GM12878 (cell line): ENCODE measurements at regions not wholly inside any gene's neighbourhood (a gene's known extent, or its start where the extent isn't known, plus 50 kb on each side); places are given as distances from the start of the nearest gene placed in this dataset.

ENCODE experiments used
- ATAC-seq: fragments of 200-7000 bp; cut with Tn5 transposase; 3 replicates; pipeline ENCODE4 v1.9.1; 2020; ENCODE audit warnings: mild to moderate bottlenecking, moderate library complexity
- BruUV-seq: library from RNA; stranded (reverse); fragments of 400-500 nt; replicated peaks from 2 replicates; lab custom pipeline; 2021; lab: Mats Ljungman, UMichigan
- CTCF ChIA-PET: fragments of 300-600 bp; sonication (Branson Sonifier 250); formaldehyde crosslinking; extraction: SDS; loops from one replicate; lab custom pipeline; 2021; ENCODE audit warnings: inconsistent platforms; lab: Yijun Ruan, JAX
- POLR2A ChIA-PET: fragments of 350-600 bp; formaldehyde crosslinking; extraction: SDS; loops from one replicate; lab custom pipeline; 2021; ENCODE audit warnings: inconsistent platforms; lab: Charles Lee
- RAD21 ChIA-PET: fragments of 300-600 bp; sonication (Branson Sonifier 250); formaldehyde crosslinking; loops from one replicate; lab custom pipeline; 2023; ENCODE audit warnings: antibody characterized with exemption; ENCODE audit not compliant: unreplicated experiment; lab: Charles Lee
- SMC1A ChIA-PET: fragments of 300-600 bp; sonication (Branson Sonifier 250); formaldehyde crosslinking; loops from one replicate; lab custom pipeline; 2023; ENCODE audit not compliant: unreplicated experiment, uncharacterized antibody; lab: Charles Lee
- DNase-seq: peaks from one replicate; pipeline ENCODE4 v3.0.0-alpha.2; 2011; ENCODE audit warnings: low read depth, low spot score
- FAIRE-seq: peaks from 3 replicates; lab custom pipeline; 2011; peaks lifted over from hg19 to GRCh38; lab: Jason Lieb, UNC
- H2AFZ ChIP-seq: 2 replicates; pipeline ENCODE4 v1.6.0; 2011; ENCODE audit warnings: low read depth, low read length, control low read depth; ENCODE audit not compliant: control insufficient read depth
- H3K27ac ChIP-seq: 2 replicates; pipeline ENCODE4 v1.5.1; 2011; ENCODE audit warnings: control low read depth; ENCODE audit not compliant: control insufficient read depth, insufficient read depth
- H3K27me3 ChIP-seq, 2 experiments: replicated peaks in 1 of 2; 2 replicates each; pipeline versions ENCODE4 v1.6.0 to v1.6.1; 2011; ENCODE audit warnings: low read length in 1 of 2; ENCODE audit not compliant: control insufficient read depth in 2 of 2, insufficient read depth in 2 of 2
- H3K36me3 ChIP-seq, 2 experiments: 2 replicates each; pipeline ENCODE4 v1.5.1; 2011; ENCODE audit warnings: low read length in 1 of 2; ENCODE audit not compliant: control insufficient read depth in 2 of 2, insufficient read depth in 2 of 2
- H3K4me1 ChIP-seq: 2 replicates; pipeline ENCODE4 v1.6.1; 2011; ENCODE audit warnings: mild to moderate bottlenecking, low read length, moderate library complexity, mixed read lengths; ENCODE audit not compliant: control insufficient read depth, insufficient read depth
- H3K4me2 ChIP-seq: 2 replicates; pipeline ENCODE4 v1.6.0; 2011; ENCODE audit warnings: control low read depth; ENCODE audit not compliant: control insufficient read depth, insufficient read depth
- H3K4me3 ChIP-seq: fragments of 200-600 bp; sonication (generic); 2 replicates; pipeline ENCODE4 v1.5.1; 2016
- H3K79me2 ChIP-seq: 2 replicates; pipeline ENCODE4 v1.6.0; 2011; ENCODE audit warnings: low read length; ENCODE audit not compliant: control insufficient read depth, insufficient read depth
- H3K9ac ChIP-seq: 2 replicates; pipeline ENCODE4 v1.8.0; 2011; ENCODE audit warnings: low read length, control low read depth, mixed read lengths; ENCODE audit not compliant: control insufficient read depth, insufficient read depth
- H3K9me3 ChIP-seq: replicated peaks from 3 replicates; pipeline ENCODE4 v1.5.1; 2011; ENCODE audit warnings: mild to moderate bottlenecking, low read length; ENCODE audit not compliant: control insufficient read depth, insufficient read depth
- H4K20me1 ChIP-seq: 2 replicates; pipeline ENCODE4 v1.6.0; 2011; ENCODE audit not compliant: control insufficient read depth, insufficient read depth
- ASH2L ChIP-seq: fragments of 300-600, 200-600 bp; sonication (generic); IDR thresholded peaks from 2 replicates; pipeline ENCODE4 v1.6.1; 2017; ENCODE audit warnings: low read depth, mild to moderate bottlenecking, borderline replicate concordance
- CEBPB ChIP-seq, 2 experiments: fragments of 150-350 bp in 1 of 2; IDR thresholded peaks; 2 replicates each; pipeline ENCODE4 v1.6.1; 2012 to 2014; ENCODE audit warnings: low read depth in 2 of 2, low read length in 2 of 2, borderline replicate concordance in 1 of 2, inconsistent platforms in 1 of 2
- EGR1 ChIP-seq, 2 experiments: IDR thresholded peaks; 1 replicate in 1 of 2; 2 replicates in 1 of 2; pipeline ENCODE4 v1.6.1; 2011 to 2012; ENCODE audit warnings: low read depth in 2 of 2, low read length in 2 of 2, borderline replicate concordance in 1 of 2, mild to moderate bottlenecking in 1 of 2, moderate library complexity in 1 of 2
- FOS ChIP-seq: IDR thresholded peaks from 3 replicates; pipeline ENCODE4 v1.6.1; 2011; ENCODE audit warnings: borderline replicate concordance; ENCODE audit not compliant: insufficient read length; ENCODE audit errors: extremely low read depth
- GABPA ChIP-seq: IDR thresholded peaks from 2 replicates; pipeline ENCODE4 v1.6.1; 2014; ENCODE audit warnings: antibody characterized with exemption, low read depth, mild to moderate bottlenecking, inconsistent platforms
- JUNB ChIP-seq: IDR thresholded peaks from 2 replicates; pipeline ENCODE4 v1.6.1; 2016; ENCODE audit warnings: antibody characterized with exemption, mild to moderate bottlenecking
- MYB ChIP-seq: fragments of 150-350 bp; IDR thresholded peaks from 2 replicates; pipeline ENCODE4 v1.6.1; 2014; ENCODE audit warnings: mild to moderate bottlenecking, low read depth, low read length, borderline replicate concordance
- NBN ChIP-seq: fragments of 450-650 bp; IDR thresholded peaks from 2 replicates; pipeline ENCODE4 v1.6.1; 2016
- NFIC ChIP-seq: IDR thresholded peaks from 2 replicates; pipeline ENCODE4 v1.6.1; 2012; ENCODE audit warnings: low read depth, mild to moderate bottlenecking, inconsistent platforms, low read length, moderate library complexity
- NR2F1 ChIP-seq: fragments of 450-650 bp; conservative IDR thresholded peaks from 2 replicates; pipeline ENCODE4 v1.6.1; 2017; ENCODE audit warnings: mild to moderate bottlenecking
- ZNF622 ChIP-seq: fragments of 450-650 bp; IDR thresholded peaks from 2 replicates; pipeline ENCODE4 v1.6.1; 2017; ENCODE audit warnings: mild to moderate bottlenecking, inconsistent platforms
- WGBS: methylation state at CpG from one replicate; pipeline ENCODE4 v1.1.6; 2016; ENCODE audit warnings: low lambda C conversion rate; ENCODE audit not compliant: insufficient replicate concordance, insufficient coverage; ENCODE audit errors: missing lambda C conversion rate; 5-methylcytosine and 5-hydroxymethylcytosine counted together
- in situ Hi-C: fragments of 300-500 bp; cut with MboI; formaldehyde crosslinking; loops from 9 replicates; pipeline ENCODE4 v1.14.3; 2018; ENCODE audit warnings: mixed read lengths
- intact Hi-C: fragments of 100-400 bp; cut with micrococcal nuclease; formaldehyde crosslinking; loops from one replicate; pipeline ENCODE4 v1.14.2; 2022; ENCODE audit not compliant: unreplicated experiment
- TF ChIP-seq, protein P1 (sequence below): fragments of 450-650 bp; IDR thresholded peaks from 2 replicates; pipeline ENCODE4 v1.6.1; 2017; ENCODE audit warnings: borderline replicate concordance
- TF ChIP-seq, protein P2 (sequence below): IDR thresholded peaks from 2 replicates; pipeline ENCODE4 v1.6.1; 2012; ENCODE audit warnings: low read depth, low read length, improper control_type of control experiment
- TF ChIP-seq, protein P3 (sequence below): fragments of 450-650 bp; IDR thresholded peaks from 2 replicates; pipeline ENCODE4 v1.6.1; 2014; ENCODE audit warnings: mild to moderate bottlenecking

DNA sequence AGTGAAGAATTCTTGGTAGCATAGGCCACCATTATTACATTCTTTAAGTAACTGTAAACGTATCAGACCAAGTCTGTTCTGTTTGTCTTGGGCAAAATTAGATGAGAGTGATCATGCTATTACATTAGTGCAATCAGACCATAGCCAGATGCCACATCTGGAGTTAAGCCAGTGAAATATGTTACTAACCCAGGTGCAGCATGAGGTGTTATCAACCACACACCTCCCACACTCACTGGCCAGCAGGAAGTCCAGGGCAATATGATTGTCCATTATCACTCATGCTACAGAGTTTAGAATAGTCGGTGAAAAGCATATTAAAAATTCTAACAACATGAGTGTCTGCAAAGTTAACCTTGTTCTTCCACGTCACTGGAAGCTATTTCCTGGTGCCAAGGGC, 119.4 kb downstream of the GPCPD1 start:
- no peak for FAIRE-seq

DNA sequence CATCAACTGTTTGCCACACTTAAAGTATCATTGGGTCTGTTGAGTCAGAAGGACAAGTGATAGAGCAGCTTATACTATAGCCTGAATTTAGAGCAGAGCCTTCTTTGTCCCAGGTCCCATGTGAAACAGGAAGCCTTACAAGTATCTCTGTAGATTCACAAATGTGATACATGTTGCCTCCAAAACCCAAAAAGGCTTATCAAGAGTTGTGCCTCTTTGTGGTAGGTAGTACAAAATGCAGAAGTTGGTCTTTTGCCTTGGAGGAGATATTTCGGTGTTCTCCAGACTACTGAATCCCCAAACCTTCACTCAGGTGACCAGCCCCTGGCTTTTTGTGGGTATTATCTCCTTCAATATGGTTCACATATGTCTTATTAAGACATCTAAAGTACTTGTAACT, 121.2 kb downstream of the GPCPD1 start:
- no peaks in the 10 kb centered on the region for H3K9me3 ChIP-seq
- no peaks in the 10 kb centered on the region for H3K79me2 ChIP-seq
- ATAC-seq (no peak), FAIRE-seq (no peak), DNase-seq (no peak)
- 30% methylated on average over 1 of the region's 1 CpG for WGBS
- ChIA-PET RAD21 (interaction anchor here (1.2 kb wide), 1 partner anchor 10 kb away, joined by 3 read pairs; no protein-coding TSS in a partner anchor), POLR2A (no interaction called here), CTCF (interaction anchor here (1.0 to 1.2 kb wide), 2 partner anchors 42 to 353 kb away, joined by 4 to 5 read pairs; no protein-coding TSS in a partner anchor), SMC1A (interaction anchor here (0.8 to 1.2 kb wide), 2 partner anchors 10 to 39 kb away, joined by 3 read pairs; no protein-coding TSS in a partner anchor)
- in situ Hi-C loops (no loop called here), intact Hi-C loops (no loop called here)
- no peak overlapping the region for H3K4me3 ChIP-seq
- no TSS peak for BruUV-seq
- H3K9ac ChIP-seq: no peak overlapping the region
- no peak overlapping the region for H2AFZ ChIP-seq
- no peak overlapping the region for H3K4me2 ChIP-seq
- no peak overlapping the region for H3K27ac ChIP-seq
- H4K20me1 ChIP-seq: no peaks in the 10 kb centered on the region
- H3K27me3 ChIP-seq: no peaks in the 10 kb centered on the region
- peaks cover 23% of the 10 kb centered on the region for H3K4me1 ChIP-seq
- no peaks in the 10 kb centered on the region for H3K36me3 ChIP-seq
- TF ChIP-seq NR2F1 (no peak), ASH2L (no peak), CEBPB (IDR thresholded peaks at IDR 0.05; ENCODE audit: borderline replicate concordance in 1 of 2, low read depth in 2 of 2, low read length in 2 of 2) (no peak), GABPA (no peak), NFIC (no peak), FOS (no peak), EGR1 (IDR thresholded peaks at IDR 0.05; ENCODE audit: borderline replicate concordance in 1 of 2, low read depth in 2 of 2, low read length in 2 of 2) (no peak), NBN (no peak), MYB (no peak), ZNF622 (no peak)
- TF ChIP-seq, protein P1, sequence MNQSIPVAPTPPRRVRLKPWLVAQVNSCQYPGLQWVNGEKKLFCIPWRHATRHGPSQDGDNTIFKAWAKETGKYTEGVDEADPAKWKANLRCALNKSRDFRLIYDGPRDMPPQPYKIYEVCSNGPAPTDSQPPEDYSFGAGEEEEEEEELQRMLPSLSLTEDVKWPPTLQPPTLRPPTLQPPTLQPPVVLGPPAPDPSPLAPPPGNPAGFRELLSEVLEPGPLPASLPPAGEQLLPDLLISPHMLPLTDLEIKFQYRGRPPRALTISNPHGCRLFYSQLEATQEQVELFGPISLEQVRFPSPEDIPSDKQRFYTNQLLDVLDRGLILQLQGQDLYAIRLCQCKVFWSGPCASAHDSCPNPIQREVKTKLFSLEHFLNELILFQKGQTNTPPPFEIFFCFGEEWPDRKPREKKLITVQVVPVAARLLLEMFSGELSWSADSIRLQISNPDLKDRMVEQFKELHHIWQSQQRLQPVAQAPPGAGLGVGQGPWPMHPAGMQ: no peak
- TF ChIP-seq, protein P2, sequence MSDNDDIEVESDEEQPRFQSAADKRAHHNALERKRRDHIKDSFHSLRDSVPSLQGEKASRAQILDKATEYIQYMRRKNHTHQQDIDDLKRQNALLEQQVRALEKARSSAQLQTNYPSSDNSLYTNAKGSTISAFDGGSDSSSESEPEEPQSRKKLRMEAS: no peak
- TF ChIP-seq, protein P3, sequence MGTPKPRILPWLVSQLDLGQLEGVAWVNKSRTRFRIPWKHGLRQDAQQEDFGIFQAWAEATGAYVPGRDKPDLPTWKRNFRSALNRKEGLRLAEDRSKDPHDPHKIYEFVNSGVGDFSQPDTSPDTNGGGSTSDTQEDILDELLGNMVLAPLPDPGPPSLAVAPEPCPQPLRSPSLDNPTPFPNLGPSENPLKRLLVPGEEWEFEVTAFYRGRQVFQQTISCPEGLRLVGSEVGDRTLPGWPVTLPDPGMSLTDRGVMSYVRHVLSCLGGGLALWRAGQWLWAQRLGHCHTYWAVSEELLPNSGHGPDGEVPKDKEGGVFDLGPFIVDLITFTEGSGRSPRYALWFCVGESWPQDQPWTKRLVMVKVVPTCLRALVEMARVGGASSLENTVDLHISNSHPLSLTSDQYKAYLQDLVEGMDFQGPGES: no peak

More for the DNA sequence above, 119.4 kb downstream of the GPCPD1 start:
- DNase-seq (no peak), ATAC-seq (no peak)
- H3K27ac ChIP-seq: no peak overlapping the region
- H3K79me2 ChIP-seq: no peaks in the 10 kb centered on the region
- no peaks in the 10 kb centered on the region for H3K36me3 ChIP-seq
- H3K4me2 ChIP-seq: no peak overlapping the region
- TF ChIP-seq ZNF622 (no peak), JUNB (no peak)
- no peak overlapping the region for H3K4me3 ChIP-seq
- peaks cover 11% of the 10 kb centered on the region for H3K4me1 ChIP-seq
- POLR2A ChIA-PET: no interaction called here
- intact Hi-C loops: no loop called here
- in situ Hi-C loops: no loop called here
- H3K9me3 ChIP-seq: no peaks in the 10 kb centered on the region
- SMC1A ChIA-PET: no interaction called here
- no peaks in the 10 kb centered on the region for H3K27me3 ChIP-seq
- RAD21 ChIA-PET: no interaction called here
- H4K20me1 ChIP-seq: no peaks in the 10 kb centered on the region
- CTCF ChIA-PET: no interaction called here
- no peak overlapping the region for H2AFZ ChIP-seq
- BruUV-seq: no TSS peak
- 17% methylated on average over 3 of the region's 3 CpGs for WGBS
- no peak overlapping the region for H3K9ac ChIP-seq
